ENCODE measurements at regions not wholly inside any gene's neighbourhood (a gene's known extent, or its start where the extent isn't known, plus 50 kb on each side); places are given as distances from the start of the nearest gene placed in this dataset.
A peak's percentile ranks its signal among the peaks of the same experiment; 100 is the strongest.

- no peak overlapping the region for H3K4me3 ChIP-seq (ENCODE audit: low read depth, low read length)
- peak; percentile 10 for DNase-seq (ENCODE audit: low read depth)
- no peak for TF ChIP-seq CTCF (conservative IDR thresholded peaks at IDR 0.05; ENCODE audit: low read depth, low read length)
Observed at GRCh38 chr5:89582768-89583339, 699.9 kb upstream of the MEF2C start.

GRCh38 chr5:89580976-89581375 is 698.0 kb upstream of the MEF2C start:
- no peak overlapping the region for H3K4me3 ChIP-seq (ENCODE audit: low read depth, low read length)
- DNase-seq (ENCODE audit: low read depth) = no peak
- no peak for TF ChIP-seq CTCF (conservative IDR thresholded peaks at IDR 0.05; ENCODE audit: low read depth, low read length)

DNA sequence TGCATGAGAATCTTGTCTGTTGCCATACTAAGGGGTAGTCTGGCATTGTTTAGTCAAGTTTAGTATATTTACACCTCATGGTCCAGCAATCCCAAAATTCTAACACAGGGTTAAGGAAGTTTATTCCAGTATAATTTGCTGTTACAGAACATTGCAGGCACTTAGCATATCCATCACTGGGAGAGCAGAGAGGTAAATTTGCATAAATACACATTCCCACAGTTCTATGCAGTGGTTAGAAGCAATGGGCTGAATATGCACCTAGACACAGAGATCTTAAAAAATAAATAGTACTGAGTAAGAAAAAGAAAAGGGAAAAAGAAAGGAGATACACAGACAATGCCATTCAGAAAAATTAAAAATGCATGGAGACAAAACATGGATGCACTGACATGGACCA is 692.3 kb upstream of the MEF2C start:
- TF ChIP-seq CTCF (conservative IDR thresholded peaks at IDR 0.05; ENCODE audit: low read depth, low read length) = no peak
- DNase-seq (ENCODE audit: low read depth) = no peak
- no peak overlapping the region for H3K4me3 ChIP-seq (ENCODE audit: low read depth, low read length)

- no peak for TF ChIP-seq CTCF (conservative IDR thresholded peaks at IDR 0.05; ENCODE audit: low read depth, low read length)
- DNase-seq (ENCODE audit: low read depth) = no peak
- H3K4me3 ChIP-seq (ENCODE audit: low read depth, low read length) = no peak overlapping the region
Observed at GRCh38 chr5:89573345-89573744, 690.4 kb upstream of the MEF2C start.

DNA sequence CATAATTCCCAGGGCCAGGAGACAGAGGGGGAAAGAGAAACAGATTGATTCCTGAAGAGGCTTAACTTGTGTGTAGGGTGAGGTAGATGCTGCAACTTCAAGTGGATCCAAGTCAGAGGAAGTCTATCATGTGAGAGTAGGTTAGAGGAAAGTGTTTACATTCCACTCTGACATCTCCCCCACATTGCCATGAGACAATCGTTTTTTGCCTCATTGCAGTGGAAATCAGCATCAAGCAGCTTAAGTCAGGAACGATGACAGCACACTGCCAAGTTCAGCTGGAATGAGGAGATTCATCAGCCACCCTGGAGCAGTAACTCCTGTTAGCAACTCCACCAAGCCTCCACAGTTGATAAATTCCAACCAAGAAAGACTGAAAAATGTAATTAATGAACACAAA is 689.7 kb upstream of the MEF2C start:
- no peak for TF ChIP-seq CTCF (conservative IDR thresholded peaks at IDR 0.05; ENCODE audit: low read depth, low read length)
- DNase-seq (ENCODE audit: low read depth) = peak; percentile 82
- no peak overlapping the region for H3K4me3 ChIP-seq (ENCODE audit: low read depth, low read length)

DNA sequence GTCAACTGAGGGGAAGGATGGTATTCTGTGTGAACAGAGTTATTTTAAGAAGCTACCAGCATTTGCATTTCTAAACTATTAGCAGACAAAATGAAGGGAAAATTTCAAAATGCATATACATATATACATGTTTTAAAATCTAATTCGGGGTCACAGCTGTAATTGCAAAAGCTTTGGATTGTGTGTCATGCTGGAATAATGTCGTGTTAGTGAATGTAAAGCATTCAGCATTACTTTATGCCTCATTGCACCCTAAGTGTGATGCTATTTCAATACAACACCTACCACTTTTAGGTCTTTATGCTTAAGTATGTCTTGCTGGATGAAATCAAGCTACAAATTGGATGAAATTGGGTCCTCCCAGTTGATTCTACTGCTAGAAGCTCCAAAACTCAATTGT is 687.6 kb upstream of the MEF2C start:
- DNase-seq (ENCODE audit: low read depth) = no peak
- TF ChIP-seq CTCF (conservative IDR thresholded peaks at IDR 0.05; ENCODE audit: low read depth, low read length) = no peak
- no peak overlapping the region for H3K4me3 ChIP-seq (ENCODE audit: low read depth, low read length)

- no peak for DNase-seq (ENCODE audit: low read depth)
- H3K4me3 ChIP-seq (ENCODE audit: low read depth, low read length) = no peak overlapping the region
- TF ChIP-seq CTCF (conservative IDR thresholded peaks at IDR 0.05; ENCODE audit: low read depth, low read length) = no peak
Observed at GRCh38 chr5:89566340-89566739, 683.4 kb upstream of the MEF2C start.
